OCI-LY7 (cell line): ENCODE measurements at regions not wholly inside any gene's neighbourhood (a gene's known extent, or its start where the extent isn't known, plus 50 kb on each side); places are given as distances from the start of the nearest gene placed in this dataset.

Source experiments
- BruUV-seq: library from RNA; stranded (reverse); fragments of 400-500 nt; replicated peaks from 2 replicates; lab custom pipeline; 2021; lab: Mats Ljungman, UMichigan
- CTCF ChIA-PET: fragments of 300-600 bp; sonication (Branson Sonifier 250); formaldehyde crosslinking; loops from one replicate; lab custom pipeline; 2022; ENCODE audit warnings: antibody characterized with exemption; ENCODE audit not compliant: unreplicated experiment; lab: Charles Lee
- POLR2A ChIA-PET: fragments of 300-600 bp; sonication (Branson Sonifier 250); formaldehyde crosslinking; loops from one replicate; lab custom pipeline; 2022; ENCODE audit warnings: antibody characterized with exemption; lab: Charles Lee
- DNase-seq: peaks from one replicate; pipeline ENCODE4 v3.0.0-alpha.2; 2015; ENCODE audit warnings: low spot score
- H2AFZ ChIP-seq: fragments of 200-600 bp; sonication (generic), shearing (Covaris generic); 2 replicates; pipeline ENCODE4 v1.6.1; 2014; ENCODE audit warnings: mild to moderate bottlenecking, antibody characterized with exemption, low read length, moderate library complexity
- H3K27ac ChIP-seq: fragments of 200-600 bp; sonication (generic); 2 replicates; pipeline ENCODE4 v1.5.1; 2014; ENCODE audit warnings: mixed run types, low read depth, mild to moderate bottlenecking, moderate library complexity, low read length, inconsistent platforms; ENCODE audit not compliant: poor library complexity, severe bottlenecking
- H3K36me3 ChIP-seq: fragments of 200-600 bp; sonication (generic); 2 replicates; pipeline ENCODE4 v1.6.1; 2014; ENCODE audit warnings: mild to moderate bottlenecking, antibody characterized with exemption, low read length, moderate library complexity, mixed read lengths; ENCODE audit not compliant: insufficient read depth
- H3K4me1 ChIP-seq: fragments of 200-600 bp; sonication (generic); 2 replicates; pipeline ENCODE4 v1.5.1; 2014; ENCODE audit warnings: mild to moderate bottlenecking, low read length; ENCODE audit not compliant: insufficient read depth, poor library complexity, severe bottlenecking
- H3K4me2 ChIP-seq: fragments of 200-600 bp; sonication (generic); 2 replicates; pipeline ENCODE4 v1.6.1; 2014; ENCODE audit warnings: mild to moderate bottlenecking, low read length
- H3K4me3 ChIP-seq: fragments of 200-600 bp; sonication (generic); 2 replicates; pipeline ENCODE4 v1.5.1; 2014; ENCODE audit warnings: mild to moderate bottlenecking, low read depth, low read length; ENCODE audit not compliant: poor library complexity, severe bottlenecking
- H3K79me2 ChIP-seq: fragments of 200-600 bp; sonication (generic); 2 replicates; pipeline ENCODE4 v1.6.1; 2016; ENCODE audit warnings: low read depth, mild to moderate bottlenecking, low read length, moderate library complexity, mixed read lengths; ENCODE audit not compliant: insufficient read depth
- H3K9me2 ChIP-seq: fragments of 200-600 bp; sonication (generic); 2 replicates; pipeline ENCODE4 v1.6.1; 2016; ENCODE audit warnings: mild to moderate bottlenecking, low read length, mixed read lengths; ENCODE audit not compliant: insufficient read depth
- H3K9me3 ChIP-seq: fragments of 200-600 bp; sonication (generic); 2 replicates; pipeline ENCODE4 v1.6.1; 2014; ENCODE audit warnings: mild to moderate bottlenecking, mixed run types, low read length, mixed read lengths
- H4K20me1 ChIP-seq: fragments of 200-600 bp; sonication (generic); 2 replicates; pipeline ENCODE4 v1.6.1; 2014; ENCODE audit warnings: mild to moderate bottlenecking, antibody characterized with exemption, low read length, moderate library complexity, mixed read lengths; ENCODE audit not compliant: insufficient read depth
- CTCF ChIP-seq: fragments of 200-600 bp; sonication (generic); conservative IDR thresholded peaks from 2 replicates; pipeline ENCODE4 v1.5.1; 2014; ENCODE audit warnings: mild to moderate bottlenecking, antibody characterized with exemption, low read length, moderate library complexity, mixed read lengths
- EZH2phosphoT487 ChIP-seq: fragments of 200-600 bp; sonication (generic); IDR thresholded peaks from 2 replicates; pipeline ENCODE4 v1.6.1; 2018; ENCODE audit warnings: low read depth, borderline replicate concordance, mild to moderate bottlenecking, mixed run types, antibody characterized with exemption, low read length, moderate library complexity, mixed read lengths
- intact Hi-C: fragments of 100-400 bp; cut with micrococcal nuclease; formaldehyde crosslinking; loops from one replicate; pipeline ENCODE4 v1.10.0; 2022; ENCODE audit not compliant: unreplicated experiment

- Histone ChIP-seq H3K4me2 (no peak overlapping the region), H3K4me3 (no peak overlapping the region), H3K9me3 (no peaks in the 10 kb centered on the region), H3K4me1 (no peaks in the 10 kb centered on the region), H3K79me2 (no peaks in the 10 kb centered on the region), H3K9me2 (no peaks in the 10 kb centered on the region), H3K27ac (no peak overlapping the region), H2AFZ (no peak overlapping the region), H4K20me1 (no peaks in the 10 kb centered on the region), H3K36me3 (no peaks in the 10 kb centered on the region)
- CTCF ChIA-PET: no interaction called here
- DNase-seq: no peak
- TF ChIP-seq CTCF (no peak), EZH2phosphoT487 (no peak)
- intact Hi-C loops: no loop called here
- BruUV-seq: no TSS peak
- POLR2A ChIA-PET: no interaction called here
Observed at GRCh38 chr2:215705281-215705680, 269.4 kb upstream of the FN1 start.

GRCh38 chr2:215702116-215702902 lies 266.4 kb upstream of the FN1 start:
- Histone ChIP-seq H3K27ac (no peak overlapping the region), H2AFZ (no peak overlapping the region), H3K9me3 (no peaks in the 10 kb centered on the region), H4K20me1 (no peaks in the 10 kb centered on the region), H3K4me2 (no peak overlapping the region), H3K36me3 (no peaks in the 10 kb centered on the region), H3K79me2 (no peaks in the 10 kb centered on the region), H3K4me3 (no peak overlapping the region), H3K4me1 (no peaks in the 10 kb centered on the region), H3K9me2 (no peaks in the 10 kb centered on the region)
- intact Hi-C loops: no loop called here
- no TSS peak for BruUV-seq
- DNase-seq: no peak
- TF ChIP-seq EZH2phosphoT487 (no peak), CTCF (no peak)
- CTCF ChIA-PET: no interaction called here
- POLR2A ChIA-PET: interaction anchor here (0.7 to 1.1 kb wide), 2 partner anchors 9 to 312 kb away, joined by 3 to 4 read pairs; no protein-coding TSS in a partner anchor

GRCh38 chr2:215699700-215700538 lies 264.1 kb upstream of the FN1 start:
- Histone ChIP-seq H4K20me1 (no peaks in the 10 kb centered on the region), H3K4me2 (no peak overlapping the region), H3K4me3 (no peak overlapping the region), H3K79me2 (no peaks in the 10 kb centered on the region), H3K27ac (no peak overlapping the region), H3K9me3 (no peaks in the 10 kb centered on the region), H3K9me2 (no peaks in the 10 kb centered on the region), H3K36me3 (no peaks in the 10 kb centered on the region), H3K4me1 (no peaks in the 10 kb centered on the region), H2AFZ (no peak overlapping the region)
- no peak for TF ChIP-seq CTCF
- no peak for TF ChIP-seq EZH2phosphoT487
- POLR2A ChIA-PET: no interaction called here
- CTCF ChIA-PET: no interaction called here
- no TSS peak for BruUV-seq
- no peak for DNase-seq
- intact Hi-C loops: no loop called here
